Sigmoid colon (tissue), 3 donors: ENCODE measurements at regions not wholly inside any gene's neighbourhood (a gene's known extent, or its start where the extent isn't known, plus 50 kb on each side); places are given as distances from the start of the nearest gene placed in this dataset.

ENCODE experiments used
- CTCF ChIP-seq, 4 experiments: fragments of 450-650 bp in 3 of 4; fragments of 200-600 bp in 1 of 4; IDR thresholded peaks; one replicate each; pipeline ENCODE4 v1.5.1; 2016 to 2019; ENCODE audit warnings: antibody characterized with exemption in 4 of 4, mild to moderate bottlenecking in 3 of 4, moderate library complexity in 2 of 4
- POLR2A ChIP-seq, 2 donors: fragments of 450-650 bp; IDR thresholded peaks; one replicate each; pipeline ENCODE4 v1.6.1; 2016; ENCODE audit warnings: antibody characterized with exemption in 2 of 2, mild to moderate bottlenecking in 2 of 2, moderate library complexity in 2 of 2

- TF ChIP-seq CTCF (IDR thresholded peaks at IDR 0.05) (no peak), POLR2A (IDR thresholded peaks at IDR 0.05) (no peak)
Observed at GRCh38 chr14:86055512-86056075, 525.6 kb downstream of the FLRT2 start.
